ENCODE measurements at regions not wholly inside any gene's neighbourhood (a gene's known extent, or its start where the extent isn't known, plus 50 kb on each side); places are given as distances from the start of the nearest gene placed in this dataset.

DNA sequence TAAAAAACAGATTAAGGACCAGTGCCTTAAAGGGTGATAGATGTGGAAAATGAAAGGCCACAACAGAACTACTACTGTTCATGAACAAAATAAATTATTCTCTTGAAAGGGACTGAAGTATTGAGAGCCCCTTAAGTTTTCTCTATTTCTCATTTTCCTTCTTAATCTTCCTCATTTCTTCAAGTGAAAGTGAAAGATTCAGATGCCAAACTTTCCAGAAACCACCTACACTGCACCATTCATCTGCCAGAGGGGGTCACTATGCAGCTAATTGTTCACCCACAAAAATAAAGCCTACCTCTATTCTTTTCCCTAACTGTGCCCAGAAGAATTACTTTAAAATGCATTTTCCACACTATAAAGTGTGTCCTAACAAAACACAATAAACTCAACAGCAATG is 140.1 kb downstream of the NR4A2 start:
- TF ChIP-seq, protein P1, sequence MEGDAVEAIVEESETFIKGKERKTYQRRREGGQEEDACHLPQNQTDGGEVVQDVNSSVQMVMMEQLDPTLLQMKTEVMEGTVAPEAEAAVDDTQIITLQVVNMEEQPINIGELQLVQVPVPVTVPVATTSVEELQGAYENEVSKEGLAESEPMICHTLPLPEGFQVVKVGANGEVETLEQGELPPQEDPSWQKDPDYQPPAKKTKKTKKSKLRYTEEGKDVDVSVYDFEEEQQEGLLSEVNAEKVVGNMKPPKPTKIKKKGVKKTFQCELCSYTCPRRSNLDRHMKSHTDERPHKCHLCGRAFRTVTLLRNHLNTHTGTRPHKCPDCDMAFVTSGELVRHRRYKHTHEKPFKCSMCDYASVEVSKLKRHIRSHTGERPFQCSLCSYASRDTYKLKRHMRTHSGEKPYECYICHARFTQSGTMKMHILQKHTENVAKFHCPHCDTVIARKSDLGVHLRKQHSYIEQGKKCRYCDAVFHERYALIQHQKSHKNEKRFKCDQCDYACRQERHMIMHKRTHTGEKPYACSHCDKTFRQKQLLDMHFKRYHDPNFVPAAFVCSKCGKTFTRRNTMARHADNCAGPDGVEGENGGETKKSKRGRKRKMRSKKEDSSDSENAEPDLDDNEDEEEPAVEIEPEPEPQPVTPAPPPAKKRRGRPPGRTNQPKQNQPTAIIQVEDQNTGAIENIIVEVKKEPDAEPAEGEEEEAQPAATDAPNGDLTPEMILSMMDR (IDR thresholded peaks at IDR 0.05), result no peak
- TF ChIP-seq POLR2AphosphoS5 (IDR thresholded peaks at IDR 0.05; ENCODE audit: insufficient read depth in 1 of 2, low read depth in 1 of 2) (no peak), POLR2A (IDR thresholded peaks at IDR 0.05) (no peak)
